NCI-H2081 treated with DMSO at 0.1 percent for 48 hours (cell line): ENCODE measurements at regions not wholly inside any gene's neighbourhood (a gene's known extent, or its start where the extent isn't known, plus 50 kb on each side); places are given as distances from the start of the nearest gene placed in this dataset.

Source experiments
- DNase-seq: peaks from one replicate; lab custom pipeline; 2025; lab: John Stamatoyannopoulos, UW

- no peak for DNase-seq
Measured at GRCh38 chr5:109917154-109917546, 227.4 kb downstream of the MAN2A1 start.

DNA sequence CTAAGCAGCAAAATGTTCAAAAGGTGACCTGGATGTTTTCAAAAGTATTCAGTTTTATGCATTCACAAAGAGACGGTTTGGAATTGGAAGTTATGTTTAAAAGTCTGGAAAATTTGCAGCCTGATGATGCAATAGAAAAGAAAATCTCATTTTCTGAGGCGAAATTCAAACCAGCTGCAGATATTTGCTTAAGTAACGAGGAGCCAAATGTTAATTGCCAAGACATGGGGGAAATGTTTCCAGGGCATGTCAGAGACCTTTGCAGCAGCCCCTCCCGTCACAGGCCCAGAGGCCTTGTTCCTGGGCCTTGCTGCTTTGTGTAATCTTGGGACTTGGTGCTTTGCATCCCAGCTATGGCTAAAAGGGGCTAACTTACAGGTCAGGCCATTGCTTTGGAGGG lies 228.2 kb downstream of the MAN2A1 start:
- DNase-seq, result no peak

DNA sequence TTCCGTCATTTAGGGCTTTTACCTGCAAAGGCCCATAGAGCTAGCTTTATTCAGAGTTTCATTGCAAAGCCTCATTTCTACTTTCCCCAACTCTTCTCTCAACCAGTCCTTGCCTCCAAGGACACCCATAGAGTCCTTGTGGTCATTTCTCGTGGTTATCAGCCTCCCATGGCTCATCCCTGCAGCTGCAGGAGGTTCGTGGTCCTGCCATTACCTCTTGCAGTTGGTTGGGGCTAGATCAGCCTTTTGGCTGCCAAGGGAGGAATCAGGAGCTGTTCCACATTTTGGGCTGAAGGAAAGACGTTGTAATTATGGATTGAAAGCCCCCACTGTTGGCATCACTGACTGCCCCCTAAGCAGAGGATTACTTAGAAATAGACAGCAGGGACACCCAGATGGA lies 231.0 kb downstream of the MAN2A1 start:
- no peak for DNase-seq

GRCh38 chr5:109921735-109922380 lies 232.1 kb downstream of the MAN2A1 start:
- DNase-seq, result no peak

GRCh38 chr5:109922381-109922995 lies 232.8 kb downstream of the MAN2A1 start:
- DNase-seq, result no peak

- DNase-seq, result no peak
Measured at GRCh38 chr5:109923205-109923604, 233.5 kb downstream of the MAN2A1 start.

DNA sequence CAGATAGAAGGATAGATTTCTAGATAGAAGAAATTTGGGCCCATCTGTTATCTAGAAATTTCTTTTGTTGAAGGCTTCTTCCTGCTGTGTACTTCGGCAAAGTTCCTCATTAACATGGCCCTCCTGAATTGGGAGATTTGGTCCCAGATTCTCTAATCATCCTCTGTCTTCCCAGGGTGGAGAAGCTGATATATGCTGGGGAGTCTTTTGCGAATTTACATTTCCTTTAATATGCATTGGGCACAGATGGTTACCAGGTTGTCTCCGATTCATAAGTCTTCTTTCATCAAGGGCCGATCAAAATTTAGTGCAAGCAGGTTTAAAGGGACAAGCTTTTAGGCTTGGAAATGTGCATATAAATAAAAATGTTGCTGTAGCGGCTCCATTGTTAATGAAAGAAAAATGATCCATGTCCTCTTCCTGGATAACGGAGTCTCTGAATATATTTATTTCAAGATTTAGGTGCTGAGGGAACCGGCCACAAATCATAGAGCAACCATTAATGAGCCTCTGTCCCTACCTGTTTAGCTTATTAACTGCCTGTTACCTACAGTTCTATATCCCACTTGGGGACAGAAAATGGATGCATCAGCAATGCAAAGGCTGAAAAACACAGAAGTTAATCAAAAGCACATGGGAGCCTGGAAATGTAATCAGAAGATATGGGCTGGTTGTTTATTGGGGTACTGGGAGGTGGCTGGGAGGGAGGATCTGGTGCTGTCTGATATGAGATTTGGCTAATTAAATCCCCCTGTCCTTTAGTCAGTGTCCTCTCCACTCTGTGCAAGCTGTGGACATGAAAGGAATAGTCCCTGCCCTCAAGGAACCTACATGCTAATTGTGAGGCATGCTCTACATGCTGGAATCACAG lies 234.7 kb downstream of the MAN2A1 start:
- DNase-seq, result no peak

DNA sequence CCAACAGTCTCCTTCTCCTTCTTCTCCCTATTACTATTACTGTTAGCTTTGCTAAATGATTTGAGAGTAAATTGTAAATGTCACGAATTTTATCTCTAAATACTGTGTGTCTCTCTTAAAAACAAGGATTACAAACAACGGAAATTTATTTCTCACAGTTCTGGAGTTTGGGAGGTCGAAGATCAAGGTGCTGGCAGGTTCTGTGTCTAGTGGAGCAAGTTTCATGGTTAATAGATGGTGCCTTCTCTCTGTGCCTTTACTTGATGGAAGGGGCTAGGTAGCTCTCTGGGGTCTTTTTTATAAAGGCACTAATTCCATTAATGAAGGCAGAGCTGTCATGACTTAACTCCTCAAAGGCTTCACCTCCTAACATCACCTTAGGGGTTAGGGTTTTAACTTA lies 237.9 kb downstream of the MAN2A1 start:
- DNase-seq, result no peak

DNA sequence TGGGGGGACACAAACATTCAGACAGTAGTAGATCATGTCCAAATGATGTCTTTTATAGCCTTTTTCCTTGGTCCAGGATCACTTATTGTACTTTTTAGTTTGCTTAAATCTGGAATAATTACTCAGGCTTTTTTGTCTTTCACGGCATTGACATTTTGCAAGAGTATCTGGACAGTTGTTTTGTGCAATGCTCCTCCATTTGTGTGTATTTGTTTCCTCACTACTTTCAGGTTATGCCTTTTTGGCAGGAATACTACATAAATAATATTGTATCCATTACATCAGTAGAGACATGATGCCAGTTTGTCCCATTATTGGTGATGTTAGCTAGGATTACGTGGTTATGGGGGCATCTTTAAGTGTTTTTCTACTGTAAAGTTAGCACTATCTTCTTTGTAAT lies 238.3 kb downstream of the MAN2A1 start:
- no peak for DNase-seq

DNA sequence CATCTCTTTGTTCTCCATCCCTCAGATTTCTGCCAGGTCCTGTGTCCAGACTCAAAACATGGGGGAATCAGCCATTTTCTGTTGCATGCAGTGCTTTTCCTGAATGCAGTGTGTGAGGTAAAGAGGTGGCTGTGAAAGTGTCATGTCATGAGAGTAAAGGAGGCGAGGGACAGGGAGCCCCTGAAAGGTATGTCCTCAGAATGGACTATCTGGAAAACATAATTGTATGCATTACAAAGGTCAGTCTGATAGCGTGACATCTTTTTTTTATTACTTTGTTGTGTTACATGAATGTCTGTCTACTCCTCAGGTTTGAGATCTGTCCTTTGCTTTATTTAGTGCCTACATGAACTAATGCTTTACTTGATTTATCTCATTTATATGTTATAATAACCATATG lies 239.1 kb downstream of the MAN2A1 start:
- DNase-seq, result no peak

GRCh38 chr5:109929376-109929775 lies 239.6 kb downstream of the MAN2A1 start:
- DNase-seq, result no peak

GRCh38 chr5:109929911-109930310 lies 240.2 kb downstream of the MAN2A1 start:
- DNase-seq, result no peak

GRCh38 chr5:109931049-109931780 lies 241.5 kb downstream of the MAN2A1 start:
- DNase-seq, result no peak

GRCh38 chr5:109935833-109936490 lies 246.2 kb downstream of the MAN2A1 start:
- DNase-seq, result no peak

DNA sequence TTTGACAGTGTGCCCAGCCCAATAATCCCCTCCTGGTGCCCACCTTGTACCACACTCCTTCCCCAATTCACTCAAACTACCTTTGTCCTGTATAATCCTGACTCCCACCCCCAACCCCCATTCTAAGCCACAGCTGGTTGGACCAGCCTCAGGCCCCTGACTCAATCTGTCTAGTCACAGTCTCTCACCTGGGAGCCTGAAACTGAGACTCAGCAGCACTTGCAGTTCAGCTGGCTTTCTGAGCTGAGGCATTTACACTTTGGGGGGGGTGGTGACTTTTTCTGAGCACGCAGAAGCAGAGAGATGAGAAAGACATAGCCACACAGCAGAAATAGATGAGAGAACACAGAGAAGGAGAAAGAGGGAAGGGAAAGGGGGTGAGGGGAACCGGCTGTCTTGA lies 247.3 kb downstream of the MAN2A1 start:
- no peak for DNase-seq

- no peak for DNase-seq
Measured at GRCh38 chr5:109937951-109938350, 248.2 kb downstream of the MAN2A1 start.

DNA sequence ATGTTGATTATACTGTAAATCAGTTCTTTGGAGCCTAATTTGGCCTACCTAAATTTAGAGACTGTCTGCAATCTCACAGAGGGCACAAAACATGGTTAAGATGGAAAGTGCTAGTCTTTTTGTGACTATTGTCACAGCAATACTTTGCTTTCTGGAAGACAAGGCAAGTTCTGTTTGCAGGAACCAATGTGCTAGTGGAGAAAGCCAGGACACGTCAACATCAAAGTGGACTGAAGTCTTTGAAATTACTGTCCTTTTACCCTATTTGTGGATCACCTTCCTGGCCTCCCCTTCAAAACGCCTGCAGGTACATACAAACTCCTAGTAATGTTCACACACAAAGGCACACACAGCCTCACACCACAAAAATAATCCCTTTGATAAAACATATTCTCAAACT lies 248.7 kb downstream of the MAN2A1 start:
- DNase-seq, result no peak

DNA sequence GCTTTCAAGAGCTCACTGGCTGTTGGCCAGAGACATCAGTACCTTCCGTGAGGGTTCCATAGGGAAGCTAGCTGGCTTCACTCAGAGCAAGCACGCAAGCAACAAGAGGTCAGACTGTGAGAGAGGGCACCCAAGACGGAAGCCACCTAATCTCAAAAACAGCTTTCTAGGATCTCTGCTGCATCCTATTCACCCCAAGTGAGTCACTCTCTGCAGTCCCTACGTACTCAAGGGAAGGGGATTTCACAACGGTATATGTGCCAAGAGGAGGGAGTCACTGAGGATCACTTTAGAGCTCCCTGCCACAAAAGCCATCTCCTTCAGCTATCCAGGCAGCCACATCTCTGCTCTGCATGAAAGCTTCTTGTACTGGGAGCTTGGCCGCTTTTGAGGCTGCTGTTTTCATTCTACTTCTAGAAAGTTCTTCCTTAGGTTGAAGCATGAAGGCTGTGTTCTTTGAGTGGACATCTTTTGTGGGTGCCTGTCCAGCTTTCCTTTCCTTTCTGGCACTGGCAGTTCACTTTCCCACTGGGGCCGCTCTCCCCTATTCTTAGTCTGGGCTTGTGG lies 249.5 kb downstream of the MAN2A1 start:
- DNase-seq, result no peak

DNA sequence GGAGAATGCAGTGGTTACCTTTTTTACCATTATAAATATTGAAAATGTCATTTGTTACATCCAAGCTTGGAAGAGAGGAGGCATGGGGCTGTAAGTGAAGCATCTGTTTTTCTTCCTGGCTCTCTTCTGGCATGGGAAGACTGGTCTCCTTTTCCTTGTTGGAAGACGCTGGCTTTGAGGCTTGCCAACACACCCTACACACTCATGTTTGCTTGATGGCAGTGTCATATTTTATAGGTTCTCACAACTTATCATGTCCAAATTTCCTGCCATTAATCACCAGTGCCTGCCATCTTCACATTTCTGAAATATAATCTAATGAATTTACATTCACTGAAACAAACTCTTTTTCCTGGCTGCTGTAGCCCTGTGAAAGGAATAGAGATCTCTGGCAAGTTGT lies 252.9 kb downstream of the MAN2A1 start:
- no peak for DNase-seq

GRCh38 chr5:109943701-109944235 lies 254.0 kb downstream of the MAN2A1 start:
- no peak for DNase-seq

GRCh38 chr5:109944461-109944860 lies 254.7 kb downstream of the MAN2A1 start:
- no peak for DNase-seq
